ENCODE measurements at regions not wholly inside any gene's neighbourhood (a gene's known extent, or its start where the extent isn't known, plus 50 kb on each side); places are given as distances from the start of the nearest gene placed in this dataset.

DNA sequence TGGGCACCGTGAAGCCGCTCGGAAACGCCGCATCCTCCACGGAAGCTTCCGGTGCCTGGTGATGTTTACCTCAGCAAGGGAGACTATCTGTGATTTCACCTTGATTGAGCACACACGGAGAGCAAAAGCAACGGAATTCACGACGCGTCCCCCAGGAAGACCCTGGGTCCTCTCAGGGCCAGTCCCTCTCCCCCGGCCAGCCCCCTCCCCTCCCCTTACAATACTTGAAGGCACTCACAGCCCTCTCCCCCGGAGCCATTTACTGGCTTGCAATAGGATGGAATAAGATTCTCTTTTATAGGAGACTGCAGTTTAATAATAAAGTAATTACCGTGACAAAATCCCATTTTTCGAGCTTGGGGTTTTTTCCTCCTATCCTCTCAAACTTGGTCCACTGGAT, 104.7 kb downstream of the ENGASE start:
- TF ChIP-seq, protein P1, sequence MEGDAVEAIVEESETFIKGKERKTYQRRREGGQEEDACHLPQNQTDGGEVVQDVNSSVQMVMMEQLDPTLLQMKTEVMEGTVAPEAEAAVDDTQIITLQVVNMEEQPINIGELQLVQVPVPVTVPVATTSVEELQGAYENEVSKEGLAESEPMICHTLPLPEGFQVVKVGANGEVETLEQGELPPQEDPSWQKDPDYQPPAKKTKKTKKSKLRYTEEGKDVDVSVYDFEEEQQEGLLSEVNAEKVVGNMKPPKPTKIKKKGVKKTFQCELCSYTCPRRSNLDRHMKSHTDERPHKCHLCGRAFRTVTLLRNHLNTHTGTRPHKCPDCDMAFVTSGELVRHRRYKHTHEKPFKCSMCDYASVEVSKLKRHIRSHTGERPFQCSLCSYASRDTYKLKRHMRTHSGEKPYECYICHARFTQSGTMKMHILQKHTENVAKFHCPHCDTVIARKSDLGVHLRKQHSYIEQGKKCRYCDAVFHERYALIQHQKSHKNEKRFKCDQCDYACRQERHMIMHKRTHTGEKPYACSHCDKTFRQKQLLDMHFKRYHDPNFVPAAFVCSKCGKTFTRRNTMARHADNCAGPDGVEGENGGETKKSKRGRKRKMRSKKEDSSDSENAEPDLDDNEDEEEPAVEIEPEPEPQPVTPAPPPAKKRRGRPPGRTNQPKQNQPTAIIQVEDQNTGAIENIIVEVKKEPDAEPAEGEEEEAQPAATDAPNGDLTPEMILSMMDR (IDR thresholded peaks at IDR 0.05) = no peak
- no peak for TF ChIP-seq POLR2AphosphoS5 (IDR thresholded peaks at IDR 0.05; ENCODE audit: low read depth, low read length)
- TF ChIP-seq, protein P2, sequence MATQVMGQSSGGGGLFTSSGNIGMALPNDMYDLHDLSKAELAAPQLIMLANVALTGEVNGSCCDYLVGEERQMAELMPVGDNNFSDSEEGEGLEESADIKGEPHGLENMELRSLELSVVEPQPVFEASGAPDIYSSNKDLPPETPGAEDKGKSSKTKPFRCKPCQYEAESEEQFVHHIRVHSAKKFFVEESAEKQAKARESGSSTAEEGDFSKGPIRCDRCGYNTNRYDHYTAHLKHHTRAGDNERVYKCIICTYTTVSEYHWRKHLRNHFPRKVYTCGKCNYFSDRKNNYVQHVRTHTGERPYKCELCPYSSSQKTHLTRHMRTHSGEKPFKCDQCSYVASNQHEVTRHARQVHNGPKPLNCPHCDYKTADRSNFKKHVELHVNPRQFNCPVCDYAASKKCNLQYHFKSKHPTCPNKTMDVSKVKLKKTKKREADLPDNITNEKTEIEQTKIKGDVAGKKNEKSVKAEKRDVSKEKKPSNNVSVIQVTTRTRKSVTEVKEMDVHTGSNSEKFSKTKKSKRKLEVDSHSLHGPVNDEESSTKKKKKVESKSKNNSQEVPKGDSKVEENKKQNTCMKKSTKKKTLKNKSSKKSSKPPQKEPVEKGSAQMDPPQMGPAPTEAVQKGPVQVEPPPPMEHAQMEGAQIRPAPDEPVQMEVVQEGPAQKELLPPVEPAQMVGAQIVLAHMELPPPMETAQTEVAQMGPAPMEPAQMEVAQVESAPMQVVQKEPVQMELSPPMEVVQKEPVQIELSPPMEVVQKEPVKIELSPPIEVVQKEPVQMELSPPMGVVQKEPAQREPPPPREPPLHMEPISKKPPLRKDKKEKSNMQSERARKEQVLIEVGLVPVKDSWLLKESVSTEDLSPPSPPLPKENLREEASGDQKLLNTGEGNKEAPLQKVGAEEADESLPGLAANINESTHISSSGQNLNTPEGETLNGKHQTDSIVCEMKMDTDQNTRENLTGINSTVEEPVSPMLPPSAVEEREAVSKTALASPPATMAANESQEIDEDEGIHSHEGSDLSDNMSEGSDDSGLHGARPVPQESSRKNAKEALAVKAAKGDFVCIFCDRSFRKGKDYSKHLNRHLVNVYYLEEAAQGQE (IDR thresholded peaks at IDR 0.05; ENCODE audit: insufficient read depth in 1 of 2, low read depth in 2 of 2, low read length in 1 of 2) = no peak
- TF ChIP-seq SIN3A (IDR thresholded peaks at IDR 0.05; ENCODE audit: borderline replicate concordance, insufficient read depth, low read depth, low read length) = no peak
- no peak for TF ChIP-seq TCF7L2 (IDR thresholded peaks at IDR 0.05; ENCODE audit: low read depth, low read length)
